HepG2 (cell line): ENCODE measurements at regions not wholly inside any gene's neighbourhood (a gene's known extent, or its start where the extent isn't known, plus 50 kb on each side); places are given as distances from the start of the nearest gene placed in this dataset.
A peak's percentile ranks its signal among the peaks of the same experiment; 100 is the strongest.

ENCODE experiments used
- CEBPG ChIP-seq: IDR thresholded peaks from 2 replicates; pipeline ENCODE4 v1.6.1; 2016
- CREB1 ChIP-seq, 2 experiments: fragments of 450-650 bp in 1 of 2; IDR thresholded peaks; 2 replicates each; pipeline ENCODE4 v1.6.1; 2016 to 2017; ENCODE audit warnings: control low read depth in 1 of 2, mild to moderate bottlenecking in 1 of 2, missing compliant biosample characterization in 1 of 2, missing genetic modification characterization in 1 of 2
- EED ChIP-seq: sonication (generic); formaldehyde crosslinking; IDR thresholded peaks from 2 replicates; pipeline ENCODE4 v1.5.0; 2020; ENCODE audit warnings: mild to moderate bottlenecking, missing genetic modification reagents
- FOXJ3 ChIP-seq: sonication (generic); formaldehyde crosslinking; IDR thresholded peaks from 2 replicates; pipeline ENCODE4 v1.4.0; 2020; ENCODE audit warnings: missing genetic modification reagents, mild to moderate bottlenecking, borderline replicate concordance
- FOXO1 ChIP-seq: sonication (generic); formaldehyde crosslinking; IDR thresholded peaks from 2 replicates; pipeline ENCODE4 v1.4.0; 2020; ENCODE audit warnings: missing genetic modification reagents
- JUN ChIP-seq: sonication (generic); formaldehyde crosslinking; IDR thresholded peaks from 2 replicates; pipeline ENCODE4 v1.4.0; 2020; ENCODE audit warnings: mild to moderate bottlenecking, missing genetic modification reagents
- MAFF ChIP-seq: IDR thresholded peaks from 2 replicates; pipeline ENCODE4 v1.6.1; 2011; ENCODE audit warnings: low read depth, low read length, improper control_type of control experiment
- MIXL1 ChIP-seq: IDR thresholded peaks from 2 replicates; pipeline ENCODE4 v1.6.1; 2016
- MLLT10 ChIP-seq: sonication (generic); formaldehyde crosslinking; IDR thresholded peaks from 2 replicates; pipeline ENCODE4 v1.4.0; 2020; ENCODE audit warnings: missing genetic modification reagents
- MYC ChIP-seq: sonication (generic); formaldehyde crosslinking; IDR thresholded peaks from 2 replicates; pipeline ENCODE4 v1.9.0; 2021; ENCODE audit warnings: missing genetic modification reagents, borderline replicate concordance
- NKX3-1 ChIP-seq: sonication (generic); formaldehyde crosslinking; IDR thresholded peaks from 2 replicates; pipeline ENCODE4 v1.5.0; 2020; ENCODE audit warnings: missing genetic modification reagents
- RBM39 ChIP-seq: fragments of 200-400 bp; formaldehyde crosslinking; IDR thresholded peaks from one replicate; pipeline ENCODE4 v1.6.1; 2018; ENCODE audit warnings: antibody characterized with exemption, mild to moderate bottlenecking, low read depth, low read length; ENCODE audit not compliant: poor library complexity, severe bottlenecking
- RCOR2 ChIP-seq: IDR thresholded peaks from 2 replicates; pipeline ENCODE4 v1.6.1; 2016; ENCODE audit warnings: missing biosample characterization, missing genetic modification reagents
- REXO4 ChIP-seq: sonication (generic); formaldehyde crosslinking; IDR thresholded peaks from 2 replicates; pipeline ENCODE4 v1.8.0; 2022; ENCODE audit warnings: missing genetic modification reagents, mild to moderate bottlenecking, borderline replicate concordance
- TAF1 ChIP-seq: sonication (generic); formaldehyde crosslinking; IDR thresholded peaks from 2 replicates; pipeline ENCODE4 v1.4.0; 2020; ENCODE audit warnings: missing genetic modification reagents
- TSC22D2 ChIP-seq: sonication (generic); formaldehyde crosslinking; IDR thresholded peaks from 2 replicates; pipeline ENCODE4 v1.5.1; 2020; ENCODE audit warnings: missing genetic modification reagents, mild to moderate bottlenecking, borderline replicate concordance
- YY1 ChIP-seq: IDR thresholded peaks from 2 replicates; pipeline ENCODE4 v1.6.1; 2011; ENCODE audit warnings: low read length, low read depth, moderate library complexity, mild to moderate bottlenecking; ENCODE audit not compliant: insufficient read depth, insufficient replicate concordance
- ZNF207 ChIP-seq: fragments of 450-650 bp; IDR thresholded peaks from 2 replicates; pipeline ENCODE4 v1.6.1; 2016; ENCODE audit warnings: antibody characterized with exemption, borderline replicate concordance
- ZNF232 ChIP-seq: sonication (generic); formaldehyde crosslinking; IDR thresholded peaks from 2 replicates; pipeline ENCODE4 v1.4.0; 2020; ENCODE audit warnings: missing genetic modification reagents, borderline replicate concordance
- ZNF382 ChIP-seq: sonication (generic); formaldehyde crosslinking; IDR thresholded peaks from 2 replicates; pipeline ENCODE4 v1.5.0; 2020; ENCODE audit warnings: missing genetic modification reagents, mild to moderate bottlenecking, borderline replicate concordance
- ZNF782 ChIP-seq: sonication (generic); formaldehyde crosslinking; IDR thresholded peaks from 2 replicates; pipeline ENCODE4 v1.4.0; 2020; ENCODE audit warnings: missing genetic modification reagents, mild to moderate bottlenecking, borderline replicate concordance
- ZNF790 ChIP-seq: sonication (generic); formaldehyde crosslinking; IDR thresholded peaks from 2 replicates; pipeline ENCODE4 v1.8.0; 2022; ENCODE audit warnings: missing genetic modification reagents, mild to moderate bottlenecking, borderline replicate concordance
- ZNF816 ChIP-seq: sonication (generic); formaldehyde crosslinking; IDR thresholded peaks from 2 replicates; pipeline ENCODE4 v1.8.0; 2022; ENCODE audit warnings: missing genetic modification reagents, mild to moderate bottlenecking, borderline replicate concordance
- ZSCAN9 ChIP-seq: IDR thresholded peaks from 2 replicates; pipeline ENCODE4 v1.6.1; 2016; ENCODE audit warnings: borderline replicate concordance
- TF ChIP-seq, protein P1 (sequence below): sonication (generic); formaldehyde crosslinking; IDR thresholded peaks from 2 replicates; pipeline ENCODE4 v1.4.0; 2020; ENCODE audit warnings: mild to moderate bottlenecking, missing genetic modification reagents
- TF ChIP-seq, protein P2 (sequence below): sonication (generic); formaldehyde crosslinking; IDR thresholded peaks from 2 replicates; pipeline ENCODE4 v1.5.0; 2020; ENCODE audit warnings: missing genetic modification reagents
- TF ChIP-seq, protein P3 (sequence below): sonication (generic); formaldehyde crosslinking; IDR thresholded peaks from 2 replicates; pipeline ENCODE4 v1.4.0; 2020; ENCODE audit warnings: mild to moderate bottlenecking, low read depth, missing genetic modification reagents
- TF ChIP-seq, protein P4 (sequence below): sonication (generic); formaldehyde crosslinking; IDR thresholded peaks from 2 replicates; pipeline ENCODE4 v1.5.1; 2020; ENCODE audit warnings: missing genetic modification reagents, mild to moderate bottlenecking, borderline replicate concordance

DNA sequence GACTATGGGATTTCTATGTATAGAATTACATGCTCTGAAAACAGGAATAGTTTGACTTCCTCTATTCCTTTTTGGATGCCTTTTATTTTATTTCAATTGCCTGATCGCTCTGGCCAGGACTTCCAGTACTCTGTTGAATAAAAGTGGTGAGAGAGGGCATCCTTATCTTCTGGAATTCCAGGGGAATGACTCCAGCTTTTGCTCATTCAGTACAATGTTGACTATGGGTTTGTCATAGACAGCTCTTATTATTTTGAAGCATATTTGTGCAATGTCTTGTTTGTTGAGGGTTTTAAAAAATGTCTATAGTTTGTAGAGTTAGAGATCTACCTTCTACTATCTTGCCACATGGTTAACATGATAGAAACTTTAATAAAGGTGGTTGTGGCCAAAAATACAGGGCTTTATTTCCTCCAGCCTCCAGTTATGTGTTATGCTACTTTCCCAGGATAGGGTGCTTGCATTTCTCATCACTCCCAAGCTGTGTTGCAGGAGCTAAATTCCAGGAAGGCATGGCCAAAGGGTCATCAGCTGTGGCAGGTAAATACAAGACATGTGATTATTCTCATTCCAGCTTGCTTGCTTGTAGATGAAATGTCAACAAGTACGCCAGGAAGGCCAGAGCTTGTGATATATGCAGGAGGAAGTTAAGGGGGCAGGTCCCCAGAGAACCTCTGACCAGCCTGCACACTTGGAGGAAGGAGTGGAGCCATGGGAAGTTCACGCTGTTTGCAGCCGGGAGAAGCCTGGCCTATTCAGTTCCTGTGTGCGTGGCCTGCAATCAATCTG, 142.4 kb upstream of the CPXCR1 start (continued):
- TF ChIP-seq FOXJ3 (CRISPR knock-in tag) (peak; percentile 89), TAF1 (CRISPR knock-in tag) (peak; percentile 59; the same call in 1 of the 2 replicates), ZNF790 (CRISPR knock-in tag) (no peak), MIXL1 (CRISPR knock-in tag) (peak; percentile 85; the same call in 1 of the 2 replicates), ZNF382 (CRISPR knock-in tag) (no peak), MLLT10 (CRISPR knock-in tag) (no peak), RBM39 (no peak), YY1 (peak; percentile 33), REXO4 (CRISPR knock-in tag) (no peak), ZNF816 (peak; percentile 63; the same call in 1 of the 2 replicates), TSC22D2 (CRISPR knock-in tag) (no peak), RCOR2 (CRISPR knock-in tag) (peak; percentile 56; the same call in 1 of the 2 replicates), FOXO1 (peak; percentile 97), JUN (CRISPR knock-in tag) (0 out of 2 replicates have a peak, but pooled peaks have one; percentile 60), MAFF (no peak), ZNF232 (CRISPR knock-in tag) (peak; percentile 45; the same call in 1 of the 2 replicates), ZNF782 (CRISPR knock-in tag) (peak; percentile 65; the same call in 1 of the 2 replicates), MYC (peak; percentile 52; the same call in 1 of the 2 replicates), EED (CRISPR knock-in tag) (no peak), NKX3-1 (CRISPR knock-in tag) (no peak), ZNF207 (no peak), CREB1 (IDR thresholded peaks at IDR 0.05) (no peak), CREB1 (CRISPR knock-in tag; IDR thresholded peaks at IDR 0.05) (peak; percentile 46; the same call in 1 of the 2 replicates), ZSCAN9 (peak; percentile 53; the same call in 1 of the 2 replicates), CEBPG (CRISPR knock-in tag) (peak; percentile 75)
- TF ChIP-seq, protein P1, sequence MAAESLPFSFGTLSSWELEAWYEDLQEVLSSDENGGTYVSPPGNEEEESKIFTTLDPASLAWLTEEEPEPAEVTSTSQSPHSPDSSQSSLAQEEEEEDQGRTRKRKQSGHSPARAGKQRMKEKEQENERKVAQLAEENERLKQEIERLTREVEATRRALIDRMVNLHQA (CRISPR knock-in tag): no peak
- TF ChIP-seq, protein P2, sequence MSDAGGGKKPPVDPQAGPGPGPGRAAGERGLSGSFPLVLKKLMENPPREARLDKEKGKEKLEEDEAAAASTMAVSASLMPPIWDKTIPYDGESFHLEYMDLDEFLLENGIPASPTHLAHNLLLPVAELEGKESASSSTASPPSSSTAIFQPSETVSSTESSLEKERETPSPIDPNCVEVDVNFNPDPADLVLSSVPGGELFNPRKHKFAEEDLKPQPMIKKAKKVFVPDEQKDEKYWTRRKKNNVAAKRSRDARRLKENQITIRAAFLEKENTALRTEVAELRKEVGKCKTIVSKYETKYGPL (CRISPR knock-in tag): no peak
- TF ChIP-seq, protein P3, sequence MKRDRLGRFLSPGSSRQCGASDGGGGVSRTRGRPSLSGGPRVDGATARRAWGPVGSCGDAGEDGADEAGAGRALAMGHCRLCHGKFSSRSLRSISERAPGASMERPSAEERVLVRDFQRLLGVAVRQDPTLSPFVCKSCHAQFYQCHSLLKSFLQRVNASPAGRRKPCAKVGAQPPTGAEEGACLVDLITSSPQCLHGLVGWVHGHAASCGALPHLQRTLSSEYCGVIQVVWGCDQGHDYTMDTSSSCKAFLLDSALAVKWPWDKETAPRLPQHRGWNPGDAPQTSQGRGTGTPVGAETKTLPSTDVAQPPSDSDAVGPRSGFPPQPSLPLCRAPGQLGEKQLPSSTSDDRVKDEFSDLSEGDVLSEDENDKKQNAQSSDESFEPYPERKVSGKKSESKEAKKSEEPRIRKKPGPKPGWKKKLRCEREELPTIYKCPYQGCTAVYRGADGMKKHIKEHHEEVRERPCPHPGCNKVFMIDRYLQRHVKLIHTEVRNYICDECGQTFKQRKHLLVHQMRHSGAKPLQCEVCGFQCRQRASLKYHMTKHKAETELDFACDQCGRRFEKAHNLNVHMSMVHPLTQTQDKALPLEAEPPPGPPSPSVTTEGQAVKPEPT (CRISPR knock-in tag): no peak
- TF ChIP-seq, protein P4, sequence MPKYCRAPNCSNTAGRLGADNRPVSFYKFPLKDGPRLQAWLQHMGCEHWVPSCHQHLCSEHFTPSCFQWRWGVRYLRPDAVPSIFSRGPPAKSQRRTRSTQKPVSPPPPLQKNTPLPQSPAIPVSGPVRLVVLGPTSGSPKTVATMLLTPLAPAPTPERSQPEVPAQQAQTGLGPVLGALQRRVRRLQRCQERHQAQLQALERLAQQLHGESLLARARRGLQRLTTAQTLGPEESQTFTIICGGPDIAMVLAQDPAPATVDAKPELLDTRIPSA (CRISPR knock-in tag): no peak
